Mesenchymal stem cell (in vitro differentiated cells and primary cell): ENCODE measurements at regions not wholly inside any gene's neighbourhood (a gene's known extent, or its start where the extent isn't known, plus 50 kb on each side); places are given as distances from the start of the nearest gene placed in this dataset.

Experiments
- DNase-seq: peaks from one replicate; pipeline ENCODE4 v3.0.0-alpha.2; 2013
- H2AFZ ChIP-seq: one replicate; pipeline ENCODE4 v1.6.1; 2013; ENCODE audit warnings: low read depth, mild to moderate bottlenecking, control low read depth, inconsistent platforms, low read length, moderate library complexity
- H2AK5ac ChIP-seq: 2 replicates; pipeline ENCODE4 v1.6.1; 2013; ENCODE audit warnings: low read length, moderate library complexity, mild to moderate bottlenecking, inconsistent platforms; ENCODE audit not compliant: severe bottlenecking
- H2BK120ac ChIP-seq: one replicate; pipeline ENCODE4 v1.6.1; 2013; ENCODE audit warnings: low read depth, mild to moderate bottlenecking, inconsistent platforms, low read length, moderate library complexity
- H2BK12ac ChIP-seq, 2 experiments: one replicate each; pipeline ENCODE4 v1.6.1; 2013; ENCODE audit warnings: inconsistent platforms in 2 of 2, low read length in 2 of 2, mild to moderate bottlenecking in 2 of 2, moderate library complexity in 2 of 2, control low read depth in 1 of 2
- H2BK15ac ChIP-seq: one replicate; pipeline ENCODE4 v1.6.1; 2013; ENCODE audit warnings: mild to moderate bottlenecking, low read depth, inconsistent platforms; ENCODE audit not compliant: poor library complexity, severe bottlenecking
- H2BK5ac ChIP-seq: 2 replicates; pipeline ENCODE4 v1.6.1; 2013; ENCODE audit warnings: low read depth, mild to moderate bottlenecking, low read length, control low read depth, inconsistent platforms; ENCODE audit not compliant: poor library complexity, severe bottlenecking
- H3K14ac ChIP-seq, 2 experiments: one replicate each; pipeline ENCODE4 v1.6.1; 2013; ENCODE audit warnings: inconsistent platforms in 2 of 2, low read length in 2 of 2, control low read depth in 1 of 2, mild to moderate bottlenecking in 1 of 2, moderate library complexity in 1 of 2
- H3K18ac ChIP-seq, 2 experiments: one replicate each; pipeline ENCODE4 v1.6.1; 2013; ENCODE audit warnings: inconsistent platforms in 2 of 2, low read length in 2 of 2, control low read depth in 1 of 2, low read depth in 1 of 2, mild to moderate bottlenecking in 1 of 2
- H3K23ac ChIP-seq, 2 experiments: one replicate each; pipeline ENCODE4 v1.6.1; 2013; ENCODE audit warnings: inconsistent platforms in 2 of 2, low read length in 2 of 2, mild to moderate bottlenecking in 2 of 2, moderate library complexity in 2 of 2, control low read depth in 1 of 2
- H3K27ac ChIP-seq: 2 replicates; pipeline ENCODE4 v1.5.1; 2013; ENCODE audit warnings: mild to moderate bottlenecking, moderate library complexity, low read length, control low read depth, inconsistent platforms; ENCODE audit not compliant: poor library complexity, severe bottlenecking
- H3K27me3 ChIP-seq, 2 experiments: 2 replicates each; pipeline versions ENCODE4 v1.6.1 to v1.7.0; 2013; ENCODE audit warnings: low read length in 2 of 2, mild to moderate bottlenecking in 2 of 2, moderate library complexity in 2 of 2, control low read depth in 1 of 2, inconsistent platforms in 1 of 2; ENCODE audit not compliant: control insufficient read depth in 1 of 2, insufficient read depth in 1 of 2
- H3K36me3 ChIP-seq, 2 experiments: 2 replicates each; pipeline versions ENCODE4 v1.6.1 to v1.7.0; 2013; ENCODE audit warnings: low read length in 2 of 2, control low read depth in 1 of 2, inconsistent platforms in 1 of 2, low read depth in 1 of 2, mild to moderate bottlenecking in 1 of 2; ENCODE audit not compliant: insufficient read depth in 2 of 2, control insufficient read depth in 1 of 2
- H3K4ac ChIP-seq, 2 experiments: one replicate each; pipeline ENCODE4 v1.6.1; 2013; ENCODE audit warnings: inconsistent platforms in 2 of 2, low read length in 2 of 2, mild to moderate bottlenecking in 2 of 2, moderate library complexity in 2 of 2, control low read depth in 1 of 2, low read depth in 1 of 2
- H3K4me1 ChIP-seq: 2 replicates; pipeline ENCODE4 v1.6.1; 2013; ENCODE audit warnings: low read depth, low read length, control low read depth; ENCODE audit not compliant: control insufficient read depth, insufficient read depth
- H3K4me2 ChIP-seq: 2 replicates; pipeline ENCODE4 v1.6.1; 2013; ENCODE audit warnings: low read length, mild to moderate bottlenecking, inconsistent platforms; ENCODE audit not compliant: poor library complexity, severe bottlenecking
- H3K4me3 ChIP-seq, 2 experiments: 2 replicates each; pipeline versions ENCODE4 v1.5.1 to v1.7.0; 2013; ENCODE audit warnings: low read length in 2 of 2, mild to moderate bottlenecking in 2 of 2, control low read depth in 1 of 2, low read depth in 1 of 2; ENCODE audit not compliant: insufficient read depth in 1 of 2
- H3K79me1 ChIP-seq: replicated peaks from 2 replicates; pipeline ENCODE4 v1.6.1; 2013; ENCODE audit warnings: mild to moderate bottlenecking, control low read depth, low read length, inconsistent platforms; ENCODE audit not compliant: poor library complexity, severe bottlenecking
- H3K9ac ChIP-seq: 2 replicates; pipeline ENCODE4 v1.7.0; 2013; ENCODE audit warnings: mild to moderate bottlenecking, low read length, moderate library complexity
- H3K9me3 ChIP-seq: 2 replicates; pipeline ENCODE4 v1.7.0; 2013; ENCODE audit warnings: mild to moderate bottlenecking, low read length; ENCODE audit not compliant: control insufficient read depth
- H4K8ac ChIP-seq: one replicate; pipeline ENCODE4 v1.6.1; 2013; ENCODE audit warnings: inconsistent platforms, mild to moderate bottlenecking, low read length, moderate library complexity
- H4K91ac ChIP-seq: one replicate; pipeline ENCODE4 v1.6.1; 2013; ENCODE audit warnings: mild to moderate bottlenecking, low read length, inconsistent platforms
- WGBS: methylation state at CpG from one replicate; pipeline ENCODE4 v1.1.7; 2013; ENCODE audit warnings: mixed read lengths; 5-methylcytosine and 5-hydroxymethylcytosine counted together

GRCh38 chr5:121279801-121280200 is 571.9 kb upstream of the FTMT start:
- H3K4me1 ChIP-seq: no peaks in the 10 kb centered on the region
- no peak overlapping the region for H3K4me3 ChIP-seq
- H3K27ac ChIP-seq: no peak overlapping the region
- no peak overlapping the region for H2AFZ ChIP-seq
- H2BK120ac ChIP-seq: no peak overlapping the region
- no peak overlapping the region for H4K8ac ChIP-seq
- no peak overlapping the region for H3K9ac ChIP-seq
- H2BK5ac ChIP-seq: no peak overlapping the region
- no peaks in the 10 kb centered on the region for H3K79me1 ChIP-seq
- no peaks in the 10 kb centered on the region for H3K9me3 ChIP-seq
- H3K18ac ChIP-seq: no peak overlapping the region
- 92% methylated on average over 4 of the region's 4 CpGs for WGBS
- no peak overlapping the region for H3K4me2 ChIP-seq
- H2AK5ac ChIP-seq: no peak overlapping the region
- no peaks in the 10 kb centered on the region for H3K36me3 ChIP-seq
- H3K4ac ChIP-seq: no peak overlapping the region
- no peak overlapping the region for H2BK15ac ChIP-seq
- H4K91ac ChIP-seq: no peak overlapping the region
- no peak overlapping the region for H3K14ac ChIP-seq
- no peak overlapping the region for H3K23ac ChIP-seq
- no peak overlapping the region for H2BK12ac ChIP-seq
- H3K27me3 ChIP-seq: peaks cover 0 to 2% of the 10 kb centered on the region in 2 experiments
- DNase-seq: no peak

GRCh38 chr5:121285801-121286521 is 565.7 kb upstream of the FTMT start:
- Histone ChIP-seq H3K79me1 (no peaks in the 10 kb centered on the region), H2AK5ac (no peak overlapping the region), H3K4me3 (peak overlapping the region in 1 of 2 experiments; percentile 32), H4K91ac (no peak overlapping the region), H3K9ac (peak overlapping the region; percentile 46), H3K27me3 (peaks cover 0 to 2% of the 10 kb centered on the region in 2 experiments), H2AFZ (no peak overlapping the region), H2BK15ac (no peak overlapping the region), H3K4me1 (no peaks in the 10 kb centered on the region), H3K23ac (no peak overlapping the region), H2BK12ac (no peak overlapping the region), H3K36me3 (no peaks in the 10 kb centered on the region), H3K4me2 (no peak overlapping the region), H3K27ac (no peak overlapping the region), H3K18ac (no peak overlapping the region), H3K4ac (no peak overlapping the region), H4K8ac (no peak overlapping the region), H3K9me3 (no peaks in the 10 kb centered on the region), H2BK120ac (no peak overlapping the region), H2BK5ac (no peak overlapping the region), H3K14ac (no peak overlapping the region)
- WGBS: 94% methylated on average over 3 of the region's 4 CpGs
- no peak for DNase-seq

DNA sequence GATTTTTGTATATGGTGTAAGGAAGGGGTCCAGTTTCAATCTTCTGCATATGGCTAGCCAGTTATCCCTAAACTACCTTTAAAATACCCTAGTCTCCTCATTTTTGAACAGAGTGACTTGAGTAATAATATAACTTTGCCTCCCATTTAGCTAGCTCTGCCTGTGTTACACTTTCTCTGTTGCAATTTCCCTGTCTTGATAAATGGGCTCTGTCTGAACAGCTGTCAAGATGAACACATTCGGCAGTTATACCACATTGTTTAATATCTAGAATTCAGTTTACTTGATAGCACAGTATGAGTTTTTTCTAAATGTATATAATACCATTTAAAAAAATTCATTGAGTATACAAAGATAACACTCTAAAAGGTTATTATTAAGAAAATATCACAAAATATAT is 562.9 kb upstream of the FTMT start:
- Histone ChIP-seq H3K18ac (no peak overlapping the region), H3K27me3 (no peaks in the 10 kb centered on the region), H3K4ac (no peak overlapping the region), H3K14ac (no peak overlapping the region), H2BK5ac (no peak overlapping the region), H3K27ac (no peak overlapping the region), H3K36me3 (no peaks in the 10 kb centered on the region), H4K91ac (no peak overlapping the region), H4K8ac (no peak overlapping the region), H2BK15ac (no peak overlapping the region), H2AFZ (no peak overlapping the region), H2BK12ac (no peak overlapping the region), H2BK120ac (no peak overlapping the region), H3K4me1 (no peaks in the 10 kb centered on the region), H3K23ac (no peak overlapping the region), H3K9ac (no peak overlapping the region), H3K4me3 (no peak overlapping the region), H2AK5ac (no peak overlapping the region), H3K4me2 (no peak overlapping the region), H3K79me1 (no peaks in the 10 kb centered on the region), H3K9me3 (no peaks in the 10 kb centered on the region)
- WGBS: no CpG with 5 or more reads among the region's 1 CpG
- DNase-seq: no peak

DNA sequence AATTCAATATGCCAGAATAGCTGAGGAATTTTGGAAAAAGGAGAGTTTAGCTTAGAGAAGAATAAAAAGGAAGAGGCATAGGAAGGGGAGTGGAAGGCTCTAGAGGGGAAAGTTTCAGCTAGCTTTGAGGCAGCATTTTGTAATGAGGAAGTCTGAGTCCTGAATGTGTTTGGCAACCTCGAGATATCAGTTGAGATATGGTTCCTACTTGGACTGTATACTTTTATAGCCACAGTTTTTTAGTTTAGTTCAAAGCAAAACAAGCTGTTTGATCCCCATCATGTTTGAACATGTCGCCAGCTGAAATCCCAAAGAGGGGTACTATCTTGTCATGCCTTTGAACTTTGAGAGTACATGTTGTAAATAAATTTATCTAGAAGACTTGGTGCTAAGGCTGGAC is 559.0 kb upstream of the FTMT start:
- Histone ChIP-seq H3K27ac (no peak overlapping the region), H3K9ac (no peak overlapping the region), H3K4me2 (no peak overlapping the region), H3K18ac (no peak overlapping the region), H3K23ac (no peak overlapping the region), H3K79me1 (no peaks in the 10 kb centered on the region), H2BK120ac (no peak overlapping the region), H3K14ac (no peak overlapping the region), H2BK15ac (no peak overlapping the region), H4K8ac (no peak overlapping the region), H2AFZ (no peak overlapping the region), H2AK5ac (no peak overlapping the region), H3K9me3 (no peaks in the 10 kb centered on the region), H2BK12ac (no peak overlapping the region), H3K36me3 (no peaks in the 10 kb centered on the region), H3K27me3 (no peaks in the 10 kb centered on the region), H4K91ac (no peak overlapping the region), H3K4ac (no peak overlapping the region), H2BK5ac (no peak overlapping the region), H3K4me3 (no peak overlapping the region), H3K4me1 (no peaks in the 10 kb centered on the region)
- DNase-seq: no peak
- 75% methylated on average over 2 of the region's 2 CpGs for WGBS
